ENCODE measurements at regions not wholly inside any gene's neighbourhood (a gene's known extent, or its start where the extent isn't known, plus 50 kb on each side); places are given as distances from the start of the nearest gene placed in this dataset.

- CTCF ChIA-PET = no interaction called here
- TF ChIP-seq GATA2 (IDR thresholded peaks at IDR 0.05; ENCODE audit: insufficient read depth, insufficient read length, low read depth, low read length) = no peak
- TF ChIP-seq MAX (IDR thresholded peaks at IDR 0.05; ENCODE audit: insufficient read depth, insufficient read length) = no peak
- TF ChIP-seq POLR2AphosphoS5 (IDR thresholded peaks at IDR 0.05; ENCODE audit: insufficient read depth, low read depth, low read length) = no peak
- TF ChIP-seq FOS (IDR thresholded peaks at IDR 0.05; ENCODE audit: borderline replicate concordance, insufficient read depth, low read length) = no peak
- TF ChIP-seq EZH2 (IDR thresholded peaks at IDR 0.05; ENCODE audit: borderline replicate concordance, low read depth, low read length, severe bottlenecking) = no peak
- TF ChIP-seq MYC (IDR thresholded peaks at IDR 0.05; ENCODE audit: low read depth, low read length) = no peak
- no peak for TF ChIP-seq JUN (IDR thresholded peaks at IDR 0.05; ENCODE audit: borderline replicate concordance, insufficient read depth, insufficient read length, low read depth)
- H3K9me1 ChIP-seq (replicated peaks; ENCODE audit: control insufficient read depth, extremely low read depth, insufficient read depth, low read length) = no peaks in the 10 kb centered on the region
- H3K4me2 ChIP-seq (ENCODE audit: insufficient read depth, low read length) = no peak overlapping the region
- peak; percentile 31 for FAIRE-seq
- BruUV-seq (replicated peaks) = no TSS peak
- no peaks in the 10 kb centered on the region for H3K79me2 ChIP-seq (ENCODE audit: control insufficient read depth, insufficient read depth, low read length)
- H3K9ac ChIP-seq (replicated peaks; ENCODE audit: extremely low read depth, insufficient read depth, low read length) = no peak overlapping the region
- POLR2A ChIA-PET = no interaction called here
- no peaks in the 10 kb centered on the region for H4K20me1 ChIP-seq (replicated peaks; ENCODE audit: control insufficient read depth, extremely low read depth, insufficient read depth, low read length)
- H2AFZ ChIP-seq (ENCODE audit: low read depth, low read length) = no peak overlapping the region
- dilution Hi-C loops (cut with MboI; ENCODE audit: extremely low pct_ligation_motif_present, low sequenced_read_pairs) = no loop called here
- H3K4me1 ChIP-seq (ENCODE audit: control insufficient read depth, extremely low read depth, insufficient read depth, low read length) = peaks cover 36% of the 10 kb centered on the region
- H3K4me3 ChIP-seq (replicated peaks in 1 of 3; ENCODE audit: insufficient read depth in 1 of 3, low read depth in 1 of 3, low read length in 3 of 3) = no peak overlapping the region
- no peak overlapping the region for H3K27ac ChIP-seq (ENCODE audit: insufficient read depth, low read depth, low read length)
- no peaks in the 10 kb centered on the region for H3K9me3 ChIP-seq (replicated peaks; ENCODE audit: control insufficient read depth, insufficient read depth, low read length)
- intact Hi-C loops (cut with micrococcal nuclease) = loop anchor here (5.0 to 10.0 kb wide), 3 partner anchors 57 to 797 kb away; partner anchors contain the start of gene DUSP10
- H3K36me3 ChIP-seq (ENCODE audit: control insufficient read depth in 2 of 2, extremely low read depth in 1 of 2, insufficient read depth in 2 of 2, low read length in 2 of 2) = no peaks in the 10 kb centered on the region
- H3K27me3 ChIP-seq (ENCODE audit: control insufficient read depth in 2 of 2, insufficient read depth in 2 of 2, low read length in 2 of 2) = no peaks in the 10 kb centered on the region
- no peak for DNase-seq (ENCODE audit: low read depth, low spot score)
Observed at GRCh38 chr1:221029981-221030649, 150.9 kb downstream of the HLX start.

GRCh38 chr1:221030990-221031389, 151.7 kb downstream of the HLX start:
- no peak overlapping the region for H3K9ac ChIP-seq (replicated peaks; ENCODE audit: extremely low read depth, insufficient read depth, low read length)
- no peak overlapping the region for H2AFZ ChIP-seq (ENCODE audit: low read depth, low read length)
- DNase-seq (ENCODE audit: low read depth, low spot score) (no peak), FAIRE-seq (no peak)
- H3K27ac ChIP-seq (ENCODE audit: insufficient read depth, low read depth, low read length) = no peak overlapping the region
- ChIA-PET POLR2A (no interaction called here), CTCF (no interaction called here)
- dilution Hi-C loops (cut with MboI; ENCODE audit: extremely low pct_ligation_motif_present, low sequenced_read_pairs) = no loop called here
- H3K27me3 ChIP-seq (ENCODE audit: control insufficient read depth in 2 of 2, insufficient read depth in 2 of 2, low read length in 2 of 2) = no peaks in the 10 kb centered on the region
- H3K4me3 ChIP-seq (replicated peaks in 1 of 3; ENCODE audit: insufficient read depth in 1 of 3, low read depth in 1 of 3, low read length in 3 of 3) = no peak overlapping the region
- no peaks in the 10 kb centered on the region for H3K9me3 ChIP-seq (replicated peaks; ENCODE audit: control insufficient read depth, insufficient read depth, low read length)
- intact Hi-C loops (cut with micrococcal nuclease) = loop anchor here (5.0 to 10.0 kb wide), 3 partner anchors 56 to 796 kb away; partner anchors contain the start of gene DUSP10
- H3K36me3 ChIP-seq (ENCODE audit: control insufficient read depth in 2 of 2, extremely low read depth in 1 of 2, insufficient read depth in 2 of 2, low read length in 2 of 2) = no peaks in the 10 kb centered on the region
- H3K4me1 ChIP-seq (ENCODE audit: control insufficient read depth, extremely low read depth, insufficient read depth, low read length) = peaks cover 44% of the 10 kb centered on the region
- no peak for TF ChIP-seq POLR2AphosphoS5 (IDR thresholded peaks at IDR 0.05; ENCODE audit: insufficient read depth, low read depth, low read length)
- TF ChIP-seq EZH2 (IDR thresholded peaks at IDR 0.05; ENCODE audit: borderline replicate concordance, low read depth, low read length, severe bottlenecking) = no peak
- no peak for TF ChIP-seq MAX (IDR thresholded peaks at IDR 0.05; ENCODE audit: insufficient read depth, insufficient read length)
- no peak for TF ChIP-seq POLR2A (IDR thresholded peaks at IDR 0.05; ENCODE audit: low read depth, low read length)
- TF ChIP-seq MYC (IDR thresholded peaks at IDR 0.05; ENCODE audit: low read depth, low read length) = no peak
- no peak for TF ChIP-seq JUN (IDR thresholded peaks at IDR 0.05; ENCODE audit: borderline replicate concordance, insufficient read depth, insufficient read length, low read depth)
- TF ChIP-seq FOS (IDR thresholded peaks at IDR 0.05; ENCODE audit: borderline replicate concordance, insufficient read depth, low read length) = no peak
- TF ChIP-seq GATA2 (IDR thresholded peaks at IDR 0.05; ENCODE audit: insufficient read depth, insufficient read length, low read depth, low read length) = no peak
- TF ChIP-seq CTCF (IDR thresholded peaks at IDR 0.05; ENCODE audit: extremely low read depth in 1 of 2, insufficient read depth in 1 of 2, low read depth in 1 of 2, low read length in 2 of 2) = no peak
- H3K4me2 ChIP-seq (ENCODE audit: insufficient read depth, low read length) = no peak overlapping the region
- H3K9me1 ChIP-seq (replicated peaks; ENCODE audit: control insufficient read depth, extremely low read depth, insufficient read depth, low read length) = no peaks in the 10 kb centered on the region
- BruUV-seq (replicated peaks) = no TSS peak
- no peaks in the 10 kb centered on the region for H3K79me2 ChIP-seq (ENCODE audit: control insufficient read depth, insufficient read depth, low read length)
- H4K20me1 ChIP-seq (replicated peaks; ENCODE audit: control insufficient read depth, extremely low read depth, insufficient read depth, low read length) = no peaks in the 10 kb centered on the region
